ENCODE measurements at regions not wholly inside any gene's neighbourhood (a gene's known extent, or its start where the extent isn't known, plus 50 kb on each side); places are given as distances from the start of the nearest gene placed in this dataset.

DNA sequence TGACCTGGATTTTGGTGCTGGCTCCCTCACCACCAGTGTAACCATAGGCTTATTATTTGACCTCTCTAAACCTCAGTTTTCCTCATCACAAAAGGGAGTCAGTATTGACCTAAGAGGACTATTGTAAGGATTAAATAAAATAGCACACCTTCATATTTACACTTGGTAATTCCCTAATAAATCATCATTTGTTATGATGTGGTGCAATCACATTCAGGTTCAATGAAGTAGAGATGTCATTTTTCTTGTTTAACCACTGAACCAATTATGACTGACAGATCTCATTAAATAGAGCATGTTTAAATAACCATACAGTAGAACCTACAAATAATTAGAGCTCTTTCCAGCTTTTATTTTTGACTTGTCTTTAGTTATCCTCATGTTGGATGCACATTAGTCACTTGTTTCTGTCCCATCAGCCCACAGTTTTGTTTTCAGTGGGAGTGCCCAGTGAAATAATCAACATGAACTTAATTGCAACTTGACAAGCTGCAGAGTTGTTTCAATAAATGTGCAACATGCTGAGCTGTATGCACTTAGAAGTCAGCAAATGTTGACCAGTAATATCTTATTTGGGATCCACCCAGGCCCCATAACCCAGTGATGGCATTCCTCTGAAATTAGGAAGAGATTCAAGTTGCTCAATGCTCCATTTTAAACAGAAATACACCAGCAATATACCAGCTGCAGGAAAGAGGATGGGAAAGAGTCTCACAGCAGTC is 451.7 kb upstream of the MARCKS start (continued):
- no peak for TF ChIP-seq JUND (IDR thresholded peaks at IDR 0.05)
- TF ChIP-seq NR2F2 (IDR thresholded peaks at IDR 0.05), result no peak

DNA sequence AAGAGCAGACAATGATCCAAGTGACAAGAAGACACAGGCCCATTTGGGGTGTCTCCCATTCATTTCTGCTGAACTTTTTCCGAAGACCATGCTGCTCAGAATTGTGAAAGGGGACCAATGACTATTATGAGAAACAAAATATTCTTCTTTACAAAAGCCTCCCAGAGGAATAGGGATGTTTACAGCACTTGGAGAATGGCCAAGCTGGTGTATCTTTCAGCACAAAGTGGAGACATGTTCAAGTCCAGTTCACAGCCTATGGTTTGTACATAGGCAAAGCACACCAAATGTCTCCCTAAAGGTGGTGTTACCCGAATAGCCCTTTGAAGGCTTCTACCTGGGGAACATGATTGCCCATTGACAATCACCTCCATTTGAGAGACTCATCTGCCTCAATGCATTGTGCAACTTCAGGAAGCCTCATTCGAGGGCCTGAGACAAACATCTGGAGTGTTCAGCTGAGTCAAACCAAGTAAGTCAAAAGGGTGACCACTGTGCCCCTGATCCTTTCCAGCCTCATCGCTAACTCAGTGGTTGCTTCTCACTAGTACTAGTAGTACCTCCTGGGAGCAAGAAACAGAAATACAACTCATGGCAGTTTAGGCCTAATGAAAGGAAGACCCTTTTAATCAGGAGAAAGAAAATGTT is 451.0 kb upstream of the MARCKS start:
- no peaks in the 10 kb centered on the region for H3K9me3 ChIP-seq (ENCODE audit: control insufficient read depth in 4 of 4, low read length in 3 of 4)
- peaks cover 0 to 2% (median 0%) of the 10 kb centered on the region in 4 donors for H3K27me3 ChIP-seq (ENCODE audit: control insufficient read depth in 4 of 4, insufficient read depth in 4 of 4, low read length in 3 of 4)
- H3K4me3 ChIP-seq (ENCODE audit: low read depth in 1 of 3, low read length in 3 of 3), result no peak overlapping the region
- 90% methylated on average over 4 of the region's 4 CpGs for WGBS
- H3K9ac ChIP-seq (ENCODE audit: low read depth in 1 of 2, low read length in 2 of 2), result no peak overlapping the region
- TF ChIP-seq, protein P1, sequence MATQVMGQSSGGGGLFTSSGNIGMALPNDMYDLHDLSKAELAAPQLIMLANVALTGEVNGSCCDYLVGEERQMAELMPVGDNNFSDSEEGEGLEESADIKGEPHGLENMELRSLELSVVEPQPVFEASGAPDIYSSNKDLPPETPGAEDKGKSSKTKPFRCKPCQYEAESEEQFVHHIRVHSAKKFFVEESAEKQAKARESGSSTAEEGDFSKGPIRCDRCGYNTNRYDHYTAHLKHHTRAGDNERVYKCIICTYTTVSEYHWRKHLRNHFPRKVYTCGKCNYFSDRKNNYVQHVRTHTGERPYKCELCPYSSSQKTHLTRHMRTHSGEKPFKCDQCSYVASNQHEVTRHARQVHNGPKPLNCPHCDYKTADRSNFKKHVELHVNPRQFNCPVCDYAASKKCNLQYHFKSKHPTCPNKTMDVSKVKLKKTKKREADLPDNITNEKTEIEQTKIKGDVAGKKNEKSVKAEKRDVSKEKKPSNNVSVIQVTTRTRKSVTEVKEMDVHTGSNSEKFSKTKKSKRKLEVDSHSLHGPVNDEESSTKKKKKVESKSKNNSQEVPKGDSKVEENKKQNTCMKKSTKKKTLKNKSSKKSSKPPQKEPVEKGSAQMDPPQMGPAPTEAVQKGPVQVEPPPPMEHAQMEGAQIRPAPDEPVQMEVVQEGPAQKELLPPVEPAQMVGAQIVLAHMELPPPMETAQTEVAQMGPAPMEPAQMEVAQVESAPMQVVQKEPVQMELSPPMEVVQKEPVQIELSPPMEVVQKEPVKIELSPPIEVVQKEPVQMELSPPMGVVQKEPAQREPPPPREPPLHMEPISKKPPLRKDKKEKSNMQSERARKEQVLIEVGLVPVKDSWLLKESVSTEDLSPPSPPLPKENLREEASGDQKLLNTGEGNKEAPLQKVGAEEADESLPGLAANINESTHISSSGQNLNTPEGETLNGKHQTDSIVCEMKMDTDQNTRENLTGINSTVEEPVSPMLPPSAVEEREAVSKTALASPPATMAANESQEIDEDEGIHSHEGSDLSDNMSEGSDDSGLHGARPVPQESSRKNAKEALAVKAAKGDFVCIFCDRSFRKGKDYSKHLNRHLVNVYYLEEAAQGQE (IDR thresholded peaks at IDR 0.05), result no peak
- TF ChIP-seq GABPA (IDR thresholded peaks at IDR 0.05 in 1 of 2, conservative IDR thresholded peaks at IDR 0.05 in 1 of 2), result no peak
- H3K27ac ChIP-seq (ENCODE audit: low read depth in 1 of 2, low read length in 2 of 2), result no peak overlapping the region
- DNase-seq (ENCODE audit: low spot score), result no peak
- no peaks in the 10 kb centered on the region for H3K36me3 ChIP-seq (ENCODE audit: control insufficient read depth in 4 of 4, insufficient read depth in 3 of 4, low read depth in 1 of 4, low read length in 3 of 4)
- no peaks in the 10 kb centered on the region for H3K4me1 ChIP-seq (ENCODE audit: control insufficient read depth in 4 of 4, insufficient read depth in 4 of 4, low read length in 3 of 4)

DNA sequence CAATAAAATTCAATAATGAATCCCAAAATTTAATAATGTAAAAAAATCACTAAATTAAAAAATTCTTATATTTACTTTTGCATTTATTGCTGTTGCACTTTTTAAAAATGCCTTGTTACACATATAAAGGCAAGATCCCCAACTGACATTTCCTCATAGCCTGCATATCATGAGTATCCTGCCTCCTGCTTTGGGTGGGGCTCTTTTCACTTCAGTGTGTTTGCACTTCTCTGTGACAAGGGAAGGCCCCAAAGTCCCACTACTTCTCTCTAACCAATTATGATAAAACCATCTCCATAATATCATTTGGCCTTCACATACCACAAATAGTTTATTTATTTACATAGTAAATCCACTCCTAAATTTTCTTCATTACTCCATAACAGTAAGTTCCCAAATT is 446.1 kb upstream of the MARCKS start:
- Histone ChIP-seq H3K36me3 (ENCODE audit: control insufficient read depth in 4 of 4, insufficient read depth in 3 of 4, low read depth in 1 of 4, low read length in 3 of 4) (no peaks in the 10 kb centered on the region), H3K9ac (ENCODE audit: low read depth in 1 of 2, low read length in 2 of 2) (no peak overlapping the region), H3K4me1 (ENCODE audit: control insufficient read depth in 4 of 4, insufficient read depth in 4 of 4, low read length in 3 of 4) (no peaks in the 10 kb centered on the region), H3K27me3 (ENCODE audit: control insufficient read depth in 4 of 4, insufficient read depth in 4 of 4, low read length in 3 of 4) (peaks cover 0 to 2% (median 0%) of the 10 kb centered on the region in 4 donors), H3K4me3 (ENCODE audit: low read depth in 1 of 3, low read length in 3 of 3) (no peak overlapping the region), H3K9me3 (ENCODE audit: control insufficient read depth in 4 of 4, low read length in 3 of 4) (no peaks in the 10 kb centered on the region), H3K27ac (ENCODE audit: low read depth in 1 of 2, low read length in 2 of 2) (no peak overlapping the region)
- no peak for DNase-seq (ENCODE audit: low spot score)
- TF ChIP-seq JUND (IDR thresholded peaks at IDR 0.05) (no peak), EGR1 (IDR thresholded peaks at IDR 0.05; ENCODE audit: low read depth in 2 of 2) (no peak), RXRA (IDR thresholded peaks at IDR 0.05) (no peak), YY1 (IDR thresholded peaks at IDR 0.05) (no peak), FOXA1 (IDR thresholded peaks at IDR 0.05) (no peak), NR2F2 (IDR thresholded peaks at IDR 0.05) (no peak), FOXA2 (IDR thresholded peaks at IDR 0.05) (no peak), TAF1 (conservative IDR thresholded peaks at IDR 0.05) (no peak), GABPA (IDR thresholded peaks at IDR 0.05 in 1 of 2, conservative IDR thresholded peaks at IDR 0.05 in 1 of 2) (no peak), RAD21 (IDR thresholded peaks at IDR 0.05) (no peak), HNF4A (conservative IDR thresholded peaks at IDR 0.05) (no peak), HNF4G (IDR thresholded peaks at IDR 0.05) (no peak), SP1 (IDR thresholded peaks at IDR 0.05) (no peak)
- TF ChIP-seq, protein P2, sequence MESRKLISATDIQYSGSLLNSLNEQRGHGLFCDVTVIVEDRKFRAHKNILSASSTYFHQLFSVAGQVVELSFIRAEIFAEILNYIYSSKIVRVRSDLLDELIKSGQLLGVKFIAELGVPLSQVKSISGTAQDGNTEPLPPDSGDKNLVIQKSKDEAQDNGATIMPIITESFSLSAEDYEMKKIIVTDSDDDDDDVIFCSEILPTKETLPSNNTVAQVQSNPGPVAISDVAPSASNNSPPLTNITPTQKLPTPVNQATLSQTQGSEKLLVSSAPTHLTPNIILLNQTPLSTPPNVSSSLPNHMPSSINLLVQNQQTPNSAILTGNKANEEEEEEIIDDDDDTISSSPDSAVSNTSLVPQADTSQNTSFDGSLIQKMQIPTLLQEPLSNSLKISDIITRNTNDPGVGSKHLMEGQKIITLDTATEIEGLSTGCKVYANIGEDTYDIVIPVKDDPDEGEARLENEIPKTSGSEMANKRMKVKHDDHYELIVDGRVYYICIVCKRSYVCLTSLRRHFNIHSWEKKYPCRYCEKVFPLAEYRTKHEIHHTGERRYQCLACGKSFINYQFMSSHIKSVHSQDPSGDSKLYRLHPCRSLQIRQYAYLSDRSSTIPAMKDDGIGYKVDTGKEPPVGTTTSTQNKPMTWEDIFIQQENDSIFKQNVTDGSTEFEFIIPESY (IDR thresholded peaks at IDR 0.05), result no peak
- TF ChIP-seq, protein P3, sequence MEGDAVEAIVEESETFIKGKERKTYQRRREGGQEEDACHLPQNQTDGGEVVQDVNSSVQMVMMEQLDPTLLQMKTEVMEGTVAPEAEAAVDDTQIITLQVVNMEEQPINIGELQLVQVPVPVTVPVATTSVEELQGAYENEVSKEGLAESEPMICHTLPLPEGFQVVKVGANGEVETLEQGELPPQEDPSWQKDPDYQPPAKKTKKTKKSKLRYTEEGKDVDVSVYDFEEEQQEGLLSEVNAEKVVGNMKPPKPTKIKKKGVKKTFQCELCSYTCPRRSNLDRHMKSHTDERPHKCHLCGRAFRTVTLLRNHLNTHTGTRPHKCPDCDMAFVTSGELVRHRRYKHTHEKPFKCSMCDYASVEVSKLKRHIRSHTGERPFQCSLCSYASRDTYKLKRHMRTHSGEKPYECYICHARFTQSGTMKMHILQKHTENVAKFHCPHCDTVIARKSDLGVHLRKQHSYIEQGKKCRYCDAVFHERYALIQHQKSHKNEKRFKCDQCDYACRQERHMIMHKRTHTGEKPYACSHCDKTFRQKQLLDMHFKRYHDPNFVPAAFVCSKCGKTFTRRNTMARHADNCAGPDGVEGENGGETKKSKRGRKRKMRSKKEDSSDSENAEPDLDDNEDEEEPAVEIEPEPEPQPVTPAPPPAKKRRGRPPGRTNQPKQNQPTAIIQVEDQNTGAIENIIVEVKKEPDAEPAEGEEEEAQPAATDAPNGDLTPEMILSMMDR (IDR thresholded peaks at IDR 0.05; ENCODE audit: low read depth, low read length, missing input control), result no peak
- TF ChIP-seq, protein P4, sequence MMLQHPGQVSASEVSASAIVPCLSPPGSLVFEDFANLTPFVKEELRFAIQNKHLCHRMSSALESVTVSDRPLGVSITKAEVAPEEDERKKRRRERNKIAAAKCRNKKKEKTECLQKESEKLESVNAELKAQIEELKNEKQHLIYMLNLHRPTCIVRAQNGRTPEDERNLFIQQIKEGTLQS (IDR thresholded peaks at IDR 0.05), result no peak
- TF ChIP-seq, protein P5, sequence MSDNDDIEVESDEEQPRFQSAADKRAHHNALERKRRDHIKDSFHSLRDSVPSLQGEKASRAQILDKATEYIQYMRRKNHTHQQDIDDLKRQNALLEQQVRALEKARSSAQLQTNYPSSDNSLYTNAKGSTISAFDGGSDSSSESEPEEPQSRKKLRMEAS (IDR thresholded peaks at IDR 0.05), result no peak
